Right lobe of liver (tissue), 6 donors: ENCODE measurements at regions not wholly inside any gene's neighbourhood (a gene's known extent, or its start where the extent isn't known, plus 50 kb on each side); places are given as distances from the start of the nearest gene placed in this dataset.

ENCODE experiments used
- ATAC-seq, 4 donors: fragments of 200-7000 bp; cut with Tn5 transposase; one replicate each; pipeline ENCODE4 v1.9.1; 2020; ENCODE audit warnings: mild to moderate bottlenecking in 4 of 4, moderate library complexity in 4 of 4
- DNase-seq, 3 donors: peaks; one replicate each; pipeline ENCODE4 v3.0.0-alpha.2; 2020
- H3K27ac ChIP-seq, 3 donors: fragments of 200-600 bp; one replicate each; pipeline ENCODE4 v1.8.0; 2022
- H3K27me3 ChIP-seq, 2 donors: fragments of 200-600 bp; one replicate each; pipeline ENCODE4 v1.8.0; 2022
- H3K36me3 ChIP-seq, 4 donors: fragments of 200-600 bp; sonication (generic) in 1 of 4; one replicate each; pipeline versions ENCODE4 v1.5.1 to v1.8.0; 2017 to 2022; ENCODE audit warnings: control low read depth in 1 of 4
- H3K4me1 ChIP-seq, 4 donors: fragments of 200-600 bp; sonication (generic) in 1 of 4; one replicate each; pipeline versions ENCODE4 v1.5.1 to v1.8.0; 2017 to 2022; ENCODE audit warnings: control low read depth in 1 of 4
- H3K4me3 ChIP-seq, 3 donors: fragments of 200-600 bp; one replicate each; pipeline ENCODE4 v1.8.0; 2022
- H3K9me3 ChIP-seq, 4 donors: fragments of 200-600 bp; sonication (generic) in 1 of 4; one replicate each; pipeline versions ENCODE4 v1.5.1 to v1.8.0; 2017 to 2022; ENCODE audit warnings: control low read depth in 1 of 4
- CTCF ChIP-seq, 4 donors: fragments of 200-600 bp in 3 of 4; fragments of 450-650 bp in 1 of 4; IDR thresholded peaks; one replicate each; pipeline versions ENCODE4 v1.5.1 to v1.8.0; 2016 to 2022; ENCODE audit warnings: antibody characterized with exemption in 4 of 4, mild to moderate bottlenecking in 2 of 4
- POLR2A ChIP-seq: fragments of 450-650 bp; IDR thresholded peaks from one replicate; pipeline ENCODE4 v1.6.1; 2017; ENCODE audit warnings: antibody characterized with exemption, mild to moderate bottlenecking
- WGBS: methylation state at CpG from one replicate; pipeline ENCODE4 v1.1.6; 2018; ENCODE audit warnings: low coverage, low lambda C conversion rate; ENCODE audit not compliant: insufficient coverage; ENCODE audit errors: missing lambda C conversion rate; 5-methylcytosine and 5-hydroxymethylcytosine counted together
- intact Hi-C, 2 donors: fragments of 100-400 bp; cut with DNase I; formaldehyde crosslinking; loops; one replicate each; pipeline versions ENCODE4 v1.11.2 to v1.14.1; 2022
- donor health status: DM: no; HTN: yes; CAD: no.
- donor health status: DM: no; HTN: no; CAD: no.
- donor health status: DM: no; HTN: no; CAD: no.
- donor health status: DM: no; HTN: yes; CAD: no.
- donor health status: DM: no; HTN: yes; CAD: no.

GRCh38 chr6:74606582-74607071, 599.2 kb downstream of the COL12A1 start:
- Histone ChIP-seq H3K4me1 (no peaks in the 10 kb centered on the region), H3K36me3 (no peaks in the 10 kb centered on the region), H3K27me3 (no peaks in the 10 kb centered on the region), H3K4me3 (no peak overlapping the region), H3K27ac (no peak overlapping the region), H3K9me3 (no peaks in the 10 kb centered on the region)
- 41% methylated on average over 3 of the region's 3 CpGs for WGBS
- DNase-seq = no peak
- no peak for ATAC-seq
- TF ChIP-seq CTCF (IDR thresholded peaks at IDR 0.05) (no peak), POLR2A (no peak)
- intact Hi-C loops = no loop called here

- ATAC-seq = no peak
- intact Hi-C loops = no loop called here
- Histone ChIP-seq H3K9me3 (no peaks in the 10 kb centered on the region), H3K27ac (no peak overlapping the region), H3K27me3 (no peaks in the 10 kb centered on the region), H3K4me3 (no peak overlapping the region), H3K36me3 (no peaks in the 10 kb centered on the region), H3K4me1 (no peaks in the 10 kb centered on the region)
- 63% methylated on average over 3 of the region's 3 CpGs for WGBS
- no peak for DNase-seq
- TF ChIP-seq POLR2A (no peak), CTCF (IDR thresholded peaks at IDR 0.05) (no peak)
Observed at GRCh38 chr6:74605922-74606581, 599.8 kb downstream of the COL12A1 start.

GRCh38 chr6:74604279-74604678, 601.6 kb downstream of the COL12A1 start:
- Histone ChIP-seq H3K27me3 (no peaks in the 10 kb centered on the region), H3K4me3 (no peak overlapping the region), H3K36me3 (no peaks in the 10 kb centered on the region), H3K4me1 (no peaks in the 10 kb centered on the region), H3K9me3 (no peaks in the 10 kb centered on the region), H3K27ac (no peak overlapping the region)
- intact Hi-C loops = no loop called here
- WGBS = 56% methylated on average over 3 of the region's 3 CpGs
- no peak for ATAC-seq
- no peak for TF ChIP-seq POLR2A
- TF ChIP-seq CTCF (IDR thresholded peaks at IDR 0.05) = no peak
- DNase-seq = no peak

- H3K27me3 ChIP-seq = no peaks in the 10 kb centered on the region
- no peaks in the 10 kb centered on the region for H3K36me3 ChIP-seq
- ATAC-seq (no peak), DNase-seq (no peak)
- no peaks in the 10 kb centered on the region for H3K9me3 ChIP-seq
- intact Hi-C loops = no loop called here
- no peaks in the 10 kb centered on the region for H3K4me1 ChIP-seq
- TF ChIP-seq POLR2A (no peak), CTCF (IDR thresholded peaks at IDR 0.05) (no peak)
- WGBS = 55% methylated on average over 2 of the region's 2 CpGs
- H3K27ac ChIP-seq = no peak overlapping the region
- H3K4me3 ChIP-seq = no peak overlapping the region
Observed at GRCh38 chr6:74603322-74604076, 602.4 kb downstream of the COL12A1 start.
